HG03342 (cell line): ENCODE measurements at regions not wholly inside any gene's neighbourhood (a gene's known extent, or its start where the extent isn't known, plus 50 kb on each side); places are given as distances from the start of the nearest gene placed in this dataset.
A peak's percentile ranks its signal among the peaks of the same experiment; 100 is the strongest.
"Not testable (repeated sequence)": the region's sequence is repeated elsewhere in the genome, so short reads cannot be mapped to it uniquely, and the experiment has no call there.

Source experiments
- ATAC-seq: cut with Tn5 transposase; IDR thresholded peaks from one replicate; pipeline ENCODE4 v1.9.1; 2021; ENCODE audit warnings: mild to moderate bottlenecking, moderate library complexity; ENCODE audit not compliant: unreplicated experiment

DNA sequence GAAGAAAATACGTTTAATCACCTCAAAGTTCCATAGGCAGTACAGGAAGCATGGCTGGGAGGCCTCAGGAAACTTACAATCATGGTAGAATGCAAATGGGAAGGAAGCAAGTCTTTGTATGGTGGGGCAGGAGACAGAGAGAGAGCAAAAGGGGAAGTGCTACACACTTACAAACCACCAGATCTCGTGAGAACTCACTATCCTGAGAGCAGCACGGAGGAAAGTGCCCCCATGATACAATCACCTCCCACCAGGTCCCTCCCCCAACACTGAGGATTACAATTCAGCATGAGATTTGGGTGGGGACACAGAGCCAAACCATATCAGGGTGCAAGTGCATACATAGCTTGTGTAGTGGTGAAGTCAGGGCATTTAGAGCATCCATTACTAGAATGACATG lies 92.3 kb upstream of the ANKRD10 start:
- peak; percentile 51 for ATAC-seq

DNA sequence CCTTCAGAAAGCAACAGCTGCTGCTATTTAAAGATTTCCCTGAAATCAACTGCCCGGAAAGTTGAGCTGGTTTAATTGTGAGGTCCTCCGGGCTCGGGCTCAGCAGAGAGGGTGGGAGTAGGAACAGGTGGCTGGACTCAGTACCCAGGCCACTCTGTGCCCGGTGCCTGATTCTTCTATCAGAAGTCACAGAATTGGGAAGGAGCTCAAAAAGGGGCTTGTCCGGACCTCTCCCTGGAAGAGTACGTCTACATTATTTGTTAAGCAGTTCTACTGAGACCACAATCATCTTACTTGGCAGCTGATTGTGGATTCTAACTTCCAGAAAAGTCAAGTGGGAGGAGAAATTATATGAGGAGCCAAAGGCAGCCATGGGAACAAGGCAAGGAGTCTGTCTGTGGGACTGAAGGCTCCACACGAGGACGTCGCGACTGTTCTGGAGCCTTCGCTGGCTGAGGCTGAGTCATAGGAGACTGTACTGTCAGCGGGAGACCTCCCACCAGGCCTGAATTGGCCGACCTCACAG lies 91.7 kb upstream of the ANKRD10 start:
- ATAC-seq, result no peak

DNA sequence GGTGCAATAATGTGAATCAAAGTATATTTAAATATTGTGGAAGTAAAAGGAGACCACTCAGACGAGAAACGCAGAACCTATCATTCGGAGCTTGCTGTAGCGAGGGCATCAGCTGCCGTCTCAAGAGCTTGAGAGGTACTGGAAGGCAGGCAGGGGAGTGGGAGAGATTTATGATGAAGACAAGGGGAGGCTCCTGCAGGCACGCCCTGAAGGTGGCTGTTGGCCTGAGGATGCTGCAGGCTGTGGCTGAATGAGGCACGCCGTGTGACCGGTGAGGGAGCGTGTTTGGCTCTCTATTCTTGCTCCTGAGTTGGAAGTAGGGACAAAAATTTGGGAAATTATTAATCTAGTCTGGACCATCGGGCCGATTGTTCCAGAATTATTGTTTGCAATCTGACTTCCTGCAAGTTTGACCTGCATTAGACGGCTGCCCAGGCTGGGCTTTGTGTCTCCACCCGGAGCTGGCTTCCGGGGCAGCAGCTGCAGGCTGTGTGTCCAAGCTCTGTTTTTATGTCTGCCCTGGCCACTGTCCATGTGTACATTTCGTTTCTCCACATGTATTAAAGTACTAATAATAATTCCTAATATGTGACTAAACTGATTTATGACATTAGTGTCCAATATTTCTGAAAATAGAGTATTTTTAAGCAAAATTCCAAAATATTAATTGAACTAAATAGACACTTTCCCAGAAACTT lies 91.1 kb upstream of the ANKRD10 start:
- no peak for ATAC-seq

DNA sequence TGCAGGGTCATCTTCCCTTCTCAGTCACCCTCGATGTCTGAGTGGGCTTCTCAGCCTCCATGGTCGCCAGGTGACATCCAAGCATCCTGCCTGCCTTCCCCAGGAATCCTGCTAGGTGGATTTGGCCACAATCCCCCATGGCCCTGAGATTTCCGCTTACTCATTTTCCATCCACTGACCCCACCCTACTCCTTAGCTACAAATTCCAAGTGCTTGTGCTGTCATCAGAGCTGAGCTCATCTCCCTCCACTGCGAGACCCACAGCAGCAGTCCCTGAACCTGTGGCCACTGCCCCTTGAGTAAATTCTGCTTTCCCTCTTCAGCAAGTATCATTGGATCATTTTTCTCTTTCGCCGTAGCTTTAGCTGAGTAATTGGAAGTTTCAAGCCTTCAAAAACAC lies 90.5 kb upstream of the ANKRD10 start:
- no peak for ATAC-seq

DNA sequence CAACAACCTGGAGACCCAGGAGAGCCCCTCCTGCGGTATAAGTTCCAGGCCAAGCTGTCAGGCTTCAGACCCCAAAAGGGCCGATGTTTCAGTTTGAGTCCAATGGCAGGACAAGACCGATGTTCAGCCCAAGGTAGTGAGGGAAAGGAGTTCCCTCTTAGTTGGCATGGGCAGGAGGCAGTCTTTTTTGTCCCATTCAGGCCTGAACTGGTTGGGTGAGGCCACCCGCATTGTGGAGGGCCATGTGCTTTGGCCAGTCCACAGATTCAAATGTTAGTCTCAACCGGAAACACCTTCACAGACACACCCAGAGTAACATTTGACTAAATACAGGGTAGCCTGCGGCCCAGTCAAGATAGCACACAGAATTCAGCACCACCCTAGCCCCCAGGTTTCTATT lies 89.6 kb upstream of the ANKRD10 start:
- ATAC-seq, result no peak

DNA sequence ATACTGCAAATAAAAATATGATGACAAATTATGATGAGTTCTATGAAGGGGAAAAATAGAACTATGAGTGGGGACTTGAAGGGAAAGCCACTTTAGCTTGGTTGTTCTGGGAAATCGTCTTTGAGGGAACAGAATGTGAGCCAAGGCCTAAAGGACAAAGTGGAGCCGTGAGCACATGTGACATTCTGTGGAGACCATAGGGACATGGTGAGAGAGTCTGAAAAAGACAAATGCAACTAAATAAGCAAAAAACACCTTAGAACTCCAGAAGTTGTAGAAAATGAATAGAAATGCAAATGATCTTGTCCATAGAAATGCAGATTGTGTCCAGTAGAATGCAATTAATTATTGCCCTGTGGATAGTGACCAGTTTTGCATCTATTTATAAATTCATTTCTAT lies 86.8 kb upstream of the ANKRD10 start:
- ATAC-seq, result no peak

DNA sequence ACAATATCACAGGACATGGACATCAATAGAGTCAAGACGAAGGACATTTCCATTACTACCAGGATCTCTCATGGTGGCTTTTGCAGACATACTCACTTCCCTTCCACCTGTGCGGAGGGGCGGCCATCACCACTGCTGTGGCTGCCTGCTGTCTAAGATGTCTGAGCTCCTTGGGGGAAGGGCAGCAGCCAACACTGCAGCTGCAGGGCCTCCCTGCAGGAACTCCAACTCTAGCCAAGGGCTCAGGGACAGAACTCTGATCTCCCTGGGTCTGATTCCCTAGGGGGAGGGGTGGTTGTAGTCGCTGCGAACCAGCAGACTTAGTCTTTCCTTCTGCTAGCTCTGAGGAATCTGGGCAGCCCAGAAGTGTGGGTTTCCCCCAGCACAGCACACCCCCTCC lies 78.9 kb upstream of the ANKRD10 start:
- ATAC-seq, result no peak

DNA sequence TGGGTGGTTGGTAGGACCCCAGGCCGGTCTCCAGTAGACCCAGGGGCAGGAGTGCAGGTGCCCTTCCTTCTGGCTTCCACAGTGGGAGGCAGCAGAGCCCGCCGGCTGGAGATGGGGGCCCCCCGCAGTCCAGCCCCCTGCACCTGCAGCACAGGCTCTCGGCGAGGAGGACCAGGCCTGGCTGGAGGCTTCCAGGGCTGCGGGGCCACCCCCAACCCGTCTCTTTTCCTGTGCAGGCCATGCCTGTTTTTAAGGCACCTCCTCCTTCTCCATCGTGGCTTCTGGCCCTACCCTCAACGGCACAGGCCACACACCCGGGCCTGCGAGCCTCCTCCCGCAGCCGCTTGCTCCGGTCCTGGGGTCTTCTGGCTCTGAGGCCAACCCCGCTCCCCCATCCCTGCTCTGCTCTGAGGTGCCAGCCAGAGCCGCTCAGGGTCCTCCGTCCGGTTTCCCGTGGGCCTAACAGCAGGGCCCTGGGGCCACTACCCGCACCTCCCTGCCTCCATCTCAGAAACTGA lies 77.2 kb upstream of the ANKRD10 start:
- ATAC-seq, result no peak

DNA sequence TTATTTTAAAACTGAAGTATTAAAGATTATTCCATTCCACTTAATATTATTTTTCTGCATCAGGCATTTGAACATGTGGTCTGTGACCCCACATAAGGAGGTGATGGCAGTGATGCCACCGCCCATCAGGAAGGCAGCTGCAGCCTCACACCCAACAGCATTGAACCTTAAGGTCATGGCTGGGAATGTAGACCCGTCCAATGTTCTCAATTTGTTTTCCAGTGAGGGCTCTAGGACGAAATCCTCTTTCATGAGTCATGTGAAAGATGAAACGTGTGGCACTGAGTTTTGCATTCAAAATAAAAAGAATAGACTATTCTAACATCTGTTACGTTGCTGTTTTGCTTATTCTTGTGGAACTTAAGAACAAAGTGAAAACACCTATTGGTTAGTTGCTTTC lies 74.5 kb upstream of the ANKRD10 start:
- no peak for ATAC-seq

DNA sequence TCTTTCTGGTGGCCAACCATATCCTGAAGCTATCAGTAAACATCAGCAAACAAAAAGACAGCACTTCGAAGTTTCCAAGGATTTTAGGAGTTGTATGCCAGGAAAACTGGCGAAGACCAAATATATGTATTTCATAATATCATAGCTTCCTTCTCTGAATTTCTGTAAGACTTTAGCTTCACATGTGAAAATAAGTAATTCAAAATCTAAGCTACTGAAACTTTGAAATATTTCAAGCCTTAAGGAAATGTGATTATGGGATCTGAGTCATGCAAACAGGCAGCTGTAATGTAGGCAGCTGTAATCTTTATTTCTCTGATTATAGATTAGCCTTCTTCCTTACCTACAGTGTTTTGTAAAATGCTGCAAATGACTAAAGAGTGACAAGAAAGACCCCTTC lies 70.7 kb upstream of the ANKRD10 start:
- no peak for ATAC-seq

DNA sequence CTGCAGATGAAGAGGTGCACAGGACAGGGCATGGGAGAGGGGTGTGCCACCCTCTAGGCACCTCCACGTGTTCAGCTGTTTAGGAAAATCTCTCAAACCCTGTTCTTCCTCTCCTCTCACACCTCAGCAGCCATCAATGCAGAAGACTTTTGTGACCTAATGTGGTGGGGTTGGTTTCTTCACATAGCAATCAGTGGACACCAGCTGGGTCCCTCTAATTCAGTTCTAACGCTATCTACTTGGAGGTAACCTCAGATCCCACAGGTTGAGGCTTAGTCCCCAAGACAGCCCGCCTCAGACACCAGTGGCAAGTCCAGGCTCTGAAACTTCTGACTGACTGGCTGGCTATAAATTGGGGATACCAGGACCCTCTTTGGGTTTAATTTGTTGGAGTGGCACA lies 69.9 kb upstream of the ANKRD10 start:
- ATAC-seq, result no peak

DNA sequence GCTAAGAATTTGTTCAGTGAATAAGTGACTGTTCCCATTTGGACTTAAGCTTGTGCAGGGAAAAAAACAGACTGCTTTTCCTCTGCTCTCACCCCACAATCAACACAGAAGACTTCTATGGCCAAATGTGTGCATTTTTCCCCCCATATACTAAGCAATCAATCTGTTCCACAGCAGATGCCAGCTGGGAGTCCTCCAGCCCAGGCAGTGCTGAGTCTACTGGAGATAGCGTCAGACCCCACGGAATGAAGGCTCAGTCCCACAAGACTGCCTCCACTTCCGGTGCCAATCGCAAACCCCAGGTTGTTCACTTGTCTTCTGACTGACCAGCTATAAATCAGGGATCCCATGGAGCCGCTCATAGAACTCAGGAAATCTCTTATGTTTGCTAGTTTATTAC lies 69.5 kb upstream of the ANKRD10 start:
- ATAC-seq, result no peak

DNA sequence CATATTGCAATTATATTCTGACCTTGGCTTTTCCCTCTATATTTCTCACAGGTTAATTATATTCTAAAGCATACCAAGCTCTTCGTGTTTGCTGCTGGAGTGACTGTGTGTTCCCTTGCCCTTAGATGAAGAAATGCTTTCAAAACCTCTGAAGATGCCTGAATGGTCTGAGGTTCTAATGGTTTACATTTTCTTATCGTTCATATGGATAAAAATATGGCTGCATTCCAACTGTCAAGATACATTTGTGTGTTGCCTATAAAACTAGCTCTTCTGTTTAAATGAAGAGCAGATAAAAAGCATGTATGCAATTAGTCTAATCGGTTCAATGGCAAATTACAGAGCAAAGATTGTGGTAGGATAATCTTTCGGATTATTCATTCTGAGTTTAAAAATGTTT lies 68.4 kb upstream of the ANKRD10 start:
- ATAC-seq, result no peak

DNA sequence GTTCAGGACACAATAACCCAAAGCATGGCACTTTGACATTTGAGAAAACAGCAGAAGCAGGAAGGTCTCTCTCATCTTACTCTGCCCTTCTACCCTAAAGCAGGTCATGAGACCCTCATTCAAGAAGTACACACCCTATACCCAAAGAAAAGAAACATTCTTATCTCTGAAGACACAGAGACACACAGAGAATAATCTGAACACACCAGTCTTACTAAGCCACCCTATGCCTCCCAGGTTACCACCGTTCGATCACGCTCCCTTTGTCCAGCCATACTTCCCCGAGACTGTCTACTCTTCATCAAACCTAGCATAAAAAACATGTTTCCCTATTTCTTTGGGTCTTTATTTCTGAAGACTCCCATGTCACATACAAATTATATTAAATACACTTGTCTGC lies 66.5 kb upstream of the ANKRD10 start:
- ATAC-seq, result no peak

DNA sequence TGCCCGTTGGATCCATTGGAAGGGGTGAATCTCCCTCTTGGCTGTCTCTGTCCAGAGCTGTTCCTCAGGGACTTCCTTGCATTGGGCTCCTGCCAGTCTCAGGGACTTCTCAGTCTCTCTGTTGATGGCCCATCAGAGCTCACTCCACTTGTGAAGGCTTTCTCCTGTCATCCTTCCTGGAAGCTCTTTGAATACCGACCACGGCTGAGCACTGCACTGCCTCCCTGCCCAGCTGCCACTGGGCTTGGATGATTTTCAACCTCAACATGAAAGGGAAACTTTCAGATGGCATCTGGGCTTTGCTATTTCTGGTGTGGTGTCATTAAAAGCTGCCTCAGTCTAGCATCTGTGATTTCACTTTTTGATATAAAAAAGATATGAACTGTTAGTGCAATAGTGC lies 66.1 kb upstream of the ANKRD10 start:
- ATAC-seq, result no peak

DNA sequence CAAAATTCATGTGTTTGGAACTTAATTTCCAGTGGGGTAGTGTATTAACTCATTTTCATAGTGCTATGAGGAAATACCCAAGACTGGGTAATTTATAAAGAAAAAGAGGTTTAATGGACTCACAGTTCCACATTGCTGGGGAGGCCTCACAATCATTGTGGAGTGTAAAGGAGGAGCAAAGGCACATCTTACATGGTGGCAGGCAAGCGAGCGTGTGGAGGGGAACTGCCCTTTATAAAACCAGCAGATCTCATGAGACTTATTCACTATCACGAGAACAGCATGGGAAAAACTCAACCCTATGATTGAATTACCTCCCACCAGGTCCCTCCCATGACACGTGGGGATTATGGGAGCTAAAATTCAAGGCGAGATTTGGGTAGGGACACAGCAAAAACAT lies 64.3 kb upstream of the ANKRD10 start:
- not testable (repeated sequence) for ATAC-seq

DNA sequence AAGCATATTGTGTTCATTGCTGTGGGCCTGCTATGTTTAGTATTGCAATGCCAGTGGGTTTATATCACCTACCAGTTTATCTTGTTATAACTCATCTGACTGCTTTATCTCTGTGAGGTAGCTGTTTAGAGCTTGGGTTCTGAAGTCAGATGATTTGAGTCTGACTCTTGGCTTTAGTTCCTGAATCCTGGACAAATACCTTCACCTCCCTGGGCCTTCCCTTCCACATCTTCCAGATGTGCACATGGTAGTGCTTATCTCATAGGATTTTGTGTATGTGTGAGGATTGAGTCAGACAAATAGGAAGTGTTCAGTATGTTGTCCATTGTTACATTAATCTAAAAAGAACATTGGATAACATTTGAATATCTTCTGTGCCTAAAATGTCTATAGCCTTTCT lies 63.5 kb upstream of the ANKRD10 start:
- ATAC-seq, result no peak

DNA sequence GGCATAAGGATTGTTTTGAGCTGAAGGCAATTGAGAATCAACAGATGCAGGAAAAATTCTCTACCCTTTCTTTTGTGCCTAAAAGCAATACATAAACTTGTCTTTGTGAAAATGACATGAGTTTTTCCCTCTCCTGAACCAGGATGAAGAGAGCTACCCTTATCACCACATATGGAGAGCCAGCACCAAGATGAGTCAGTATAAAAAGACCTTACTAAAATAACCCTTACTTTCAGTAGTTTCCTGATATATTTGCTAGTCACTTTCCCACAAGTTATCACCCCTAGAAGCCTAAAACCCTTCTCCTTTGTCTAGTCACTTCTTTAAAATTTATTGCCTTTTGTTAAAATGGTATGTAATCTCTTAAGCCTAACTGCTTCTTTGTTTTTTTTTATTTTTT lies 61.9 kb upstream of the ANKRD10 start:
- no peak for ATAC-seq

DNA sequence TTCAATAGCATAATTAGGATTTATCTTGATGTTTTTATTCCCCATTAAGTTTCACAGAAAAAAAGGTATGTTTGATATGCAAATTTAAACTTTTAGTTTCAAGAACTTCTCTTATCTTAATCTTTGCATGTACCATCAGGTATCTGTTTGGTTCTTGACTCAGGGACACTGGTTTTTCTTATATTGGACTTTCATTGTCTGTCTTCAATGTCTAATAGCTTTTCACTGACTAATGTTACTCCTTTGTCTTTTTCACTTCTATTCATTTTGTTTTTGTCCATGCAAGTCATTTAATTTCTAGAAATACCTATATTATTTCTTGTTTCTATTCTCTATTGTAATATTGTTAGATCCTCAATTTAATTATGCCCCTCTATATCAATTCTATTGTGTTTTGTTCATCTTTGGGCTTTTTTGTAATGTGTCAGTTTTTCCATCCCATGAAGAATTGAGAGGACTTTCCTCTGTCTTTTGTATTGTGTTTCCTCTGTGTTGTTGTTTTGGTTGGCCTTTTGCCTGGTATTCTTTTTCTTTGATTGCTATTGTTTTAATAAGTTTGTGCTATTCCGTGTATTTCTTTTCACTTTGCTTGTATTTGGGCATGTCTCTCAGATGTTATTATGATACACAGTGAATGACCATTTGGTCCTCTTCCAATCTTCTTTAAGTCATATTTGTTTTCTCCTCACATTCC lies 58.3 kb upstream of the ANKRD10 start:
- no peak for ATAC-seq

DNA sequence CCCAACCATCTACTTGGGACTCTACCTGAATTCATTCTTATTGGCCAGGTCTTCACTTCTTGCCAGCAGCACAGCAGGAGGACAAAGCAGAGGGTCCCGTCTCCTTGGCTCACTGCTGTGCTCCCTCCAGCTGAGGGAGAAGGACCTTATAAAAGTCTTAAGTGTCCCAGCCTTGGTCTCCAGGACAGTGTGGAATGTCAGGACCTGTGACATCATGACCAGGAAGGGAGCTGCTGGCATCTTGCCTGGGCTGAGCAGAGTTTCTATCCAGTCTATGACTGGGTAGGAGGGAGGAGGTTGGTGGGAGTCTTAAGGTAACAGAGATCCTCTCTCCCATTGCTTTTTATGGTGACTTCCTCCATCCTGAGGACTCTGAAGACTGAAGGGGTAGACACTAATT lies 56.6 kb upstream of the ANKRD10 start:
- ATAC-seq, result no peak

DNA sequence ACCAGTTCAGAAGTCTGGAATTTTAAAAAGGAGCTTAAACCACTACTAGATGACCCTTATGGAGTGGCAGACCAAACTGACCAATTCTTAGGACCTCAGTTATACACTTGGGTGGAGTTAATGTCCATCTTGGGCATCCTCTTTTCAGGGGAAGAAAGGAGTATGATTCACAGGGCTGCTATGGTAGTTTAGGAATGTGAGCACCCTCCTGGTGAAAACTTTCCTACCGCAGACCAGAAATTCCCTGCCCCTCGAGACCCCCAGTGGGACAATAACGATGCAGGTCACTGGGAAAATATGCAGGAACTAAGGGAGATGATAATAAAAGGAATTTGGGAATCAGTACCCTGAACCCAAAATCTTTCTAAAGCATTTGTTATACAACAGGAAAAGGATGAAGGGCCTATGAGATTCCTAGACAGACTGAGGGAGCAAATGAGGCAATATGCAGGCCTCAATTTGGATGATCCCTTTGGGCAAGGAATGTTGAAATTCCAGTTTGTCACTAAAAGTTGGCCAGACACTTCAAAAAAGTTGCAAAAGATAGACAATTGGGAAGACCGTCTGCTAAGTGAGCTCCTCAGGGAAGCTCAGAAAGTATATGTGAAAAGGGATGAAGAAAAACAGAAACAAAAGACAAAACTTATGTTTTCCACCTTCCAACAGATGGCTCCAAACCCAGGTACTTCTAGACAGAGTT lies 52.4 kb upstream of the ANKRD10 start:
- not testable (repeated sequence) for ATAC-seq

DNA sequence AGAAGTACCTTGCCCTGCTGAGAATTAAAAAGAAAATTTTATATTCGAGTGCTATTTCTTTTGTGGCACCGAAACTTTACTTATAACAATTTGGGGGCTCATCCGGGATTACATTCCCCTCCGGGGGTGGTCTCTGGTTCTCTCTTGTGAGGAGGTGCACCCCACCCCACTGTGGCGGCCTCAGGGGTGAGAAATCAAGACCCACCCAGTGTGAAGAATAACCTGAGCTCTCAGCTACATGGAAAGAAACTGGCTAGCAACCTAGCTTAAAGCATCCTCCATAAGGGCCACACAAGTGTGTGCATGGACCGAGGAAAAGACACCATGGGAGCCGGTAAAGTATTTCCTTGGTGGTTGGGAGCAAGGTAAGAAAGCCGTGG lies 50.9 kb upstream of the ANKRD10 start:
- ATAC-seq, result no peak
